Spleen (tissue), 7 donors: ENCODE measurements at regions not wholly inside any gene's neighbourhood (a gene's known extent, or its start where the extent isn't known, plus 50 kb on each side); places are given as distances from the start of the nearest gene placed in this dataset.

Experiments used
- CTCF ChIP-seq, 11 experiments: fragments of 200-600 bp in 7 of 11; fragments of 450-650 bp in 4 of 11; sonication (generic) in 4 of 11; IDR thresholded peaks in 8 of 11; conservative IDR thresholded peaks in 3 of 11; 1 replicate in 7 of 11; 2 replicates in 4 of 11; pipeline versions ENCODE4 v1.4.0 to v1.8.0; 2016 to 2021; ENCODE audit warnings: antibody characterized with exemption in 11 of 11, inconsistent platforms in 4 of 11, mild to moderate bottlenecking in 1 of 11
- POLR2A ChIP-seq, 3 donors: fragments of 450-650 bp; IDR thresholded peaks; one replicate each; pipeline ENCODE4 v1.5.1; 2017; ENCODE audit warnings: antibody characterized with exemption in 3 of 3, mild to moderate bottlenecking in 1 of 3
- donor health status: DM: no; HTN: no; CAD: no; lungs with moderate emphysema.
- donor health status: DM: no; HTN: no; CAD: no.
- donor health status: DM: no; HTN: no; CAD: no.

GRCh38 chr5:51471630-51472029 is 88.4 kb downstream of the ISL1 start:
- TF ChIP-seq CTCF (IDR thresholded peaks at IDR 0.05 in 8 of 11, conservative IDR thresholded peaks at IDR 0.05 in 3 of 11) (no peak), POLR2A (IDR thresholded peaks at IDR 0.05) (no peak)
